NCI-H187 (cell line): ENCODE measurements at regions not wholly inside any gene's neighbourhood (a gene's known extent, or its start where the extent isn't known, plus 50 kb on each side); places are given as distances from the start of the nearest gene placed in this dataset.
"Not testable (repeated sequence)": the region's sequence is repeated elsewhere in the genome, so short reads cannot be mapped to it uniquely, and the experiment has no call there.

Source experiments
- DNase-seq, 2 experiments: peaks; one replicate each; lab custom pipeline; 2025; lab: John Stamatoyannopoulos, UW

DNA sequence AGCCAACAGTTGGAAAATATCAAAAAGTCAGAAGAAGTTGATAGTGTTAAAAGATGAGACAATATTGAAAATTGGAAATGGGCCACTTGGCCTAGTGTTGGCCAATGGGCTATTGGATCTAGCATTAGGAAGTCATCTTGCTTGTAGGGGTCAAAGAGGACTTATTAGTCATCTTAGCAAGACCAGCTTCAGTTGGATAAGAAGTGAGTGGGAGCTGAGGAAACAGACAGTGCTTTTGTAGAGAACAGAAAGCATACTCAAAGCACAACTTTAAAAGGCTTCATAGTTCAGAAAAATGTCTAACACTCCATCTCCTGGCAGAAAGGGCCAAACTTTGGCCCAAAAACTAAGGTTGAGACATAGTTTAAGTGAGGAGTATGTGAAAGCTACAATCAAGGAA is 139.9 kb upstream of the PKN2 start:
- no peak for DNase-seq

DNA sequence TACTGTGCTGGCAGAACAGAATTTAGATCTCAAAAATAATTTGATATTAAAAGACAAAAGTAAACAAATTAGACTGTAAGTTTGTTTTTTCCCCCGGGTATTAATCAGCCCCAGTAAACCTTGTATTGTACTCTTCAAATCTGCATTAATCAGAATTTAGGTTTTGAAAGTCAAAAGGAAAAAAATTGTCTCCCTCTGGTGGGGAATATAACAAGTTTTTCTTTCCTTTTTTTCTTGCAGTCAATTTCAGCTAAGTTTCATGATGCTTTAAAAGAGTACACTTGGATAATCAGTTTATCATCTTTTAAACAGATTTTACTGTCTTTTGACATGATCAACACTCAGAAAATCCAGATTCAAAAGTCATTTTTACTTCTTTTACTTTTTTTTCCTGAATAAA is 134.5 kb upstream of the PKN2 start:
- no peak for DNase-seq

DNA sequence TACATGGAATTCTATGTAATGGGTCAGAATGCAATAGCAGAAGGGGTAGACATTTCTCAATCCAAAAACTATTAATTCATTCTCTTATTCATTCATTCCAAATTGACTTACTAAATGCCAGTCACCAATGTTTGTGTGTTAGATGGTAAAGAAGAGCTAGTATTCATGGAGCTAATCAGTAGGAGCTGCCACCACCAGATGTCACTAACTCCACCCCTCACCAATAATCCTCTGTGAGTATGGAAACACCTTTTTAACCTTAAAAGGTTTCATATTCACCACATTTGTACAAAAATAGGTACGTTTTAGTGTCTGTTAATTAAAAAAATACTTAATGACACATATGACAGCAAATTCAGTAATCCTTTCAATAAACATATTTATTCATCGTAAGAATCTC is 131.8 kb upstream of the PKN2 start:
- no peak for DNase-seq

DNA sequence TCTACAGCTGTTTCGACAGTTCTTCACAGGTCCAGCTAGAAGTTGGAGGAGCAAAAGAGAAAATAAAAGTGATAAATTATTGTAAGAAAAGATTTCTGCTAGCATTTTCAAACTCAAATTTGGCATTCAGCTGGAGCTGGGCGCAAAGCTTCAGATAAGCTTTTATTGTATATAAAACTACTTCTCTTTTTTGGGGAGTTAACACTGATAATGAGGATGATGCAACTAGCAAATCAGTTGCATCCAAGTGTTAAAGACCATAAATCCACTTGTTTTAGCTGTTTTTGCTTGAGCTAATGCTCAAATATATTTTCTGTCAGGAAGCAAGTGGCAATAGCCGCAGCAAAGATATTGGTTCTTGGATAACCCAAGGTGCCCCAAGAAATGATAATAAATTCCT is 127.1 kb upstream of the PKN2 start:
- no peak for DNase-seq

DNA sequence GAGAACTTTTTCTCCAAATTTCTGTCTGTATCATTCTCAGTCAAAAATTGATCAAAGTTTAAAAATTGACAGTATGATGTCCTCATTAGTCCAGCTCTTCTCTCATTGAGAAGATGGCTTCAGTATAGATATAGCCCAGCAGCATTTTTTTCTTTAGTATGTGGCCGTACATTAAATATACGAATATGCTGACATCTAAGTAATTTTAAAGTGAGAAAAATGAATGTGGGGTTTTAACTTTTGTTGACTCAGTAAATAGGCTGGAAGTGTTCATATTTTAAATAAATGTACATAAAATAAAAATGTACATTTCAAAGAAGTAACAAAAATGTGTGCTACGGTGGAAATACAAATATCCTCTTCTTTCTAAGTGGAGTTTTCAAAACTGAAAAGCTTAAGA is 123.5 kb upstream of the PKN2 start:
- DNase-seq, result no peak

DNA sequence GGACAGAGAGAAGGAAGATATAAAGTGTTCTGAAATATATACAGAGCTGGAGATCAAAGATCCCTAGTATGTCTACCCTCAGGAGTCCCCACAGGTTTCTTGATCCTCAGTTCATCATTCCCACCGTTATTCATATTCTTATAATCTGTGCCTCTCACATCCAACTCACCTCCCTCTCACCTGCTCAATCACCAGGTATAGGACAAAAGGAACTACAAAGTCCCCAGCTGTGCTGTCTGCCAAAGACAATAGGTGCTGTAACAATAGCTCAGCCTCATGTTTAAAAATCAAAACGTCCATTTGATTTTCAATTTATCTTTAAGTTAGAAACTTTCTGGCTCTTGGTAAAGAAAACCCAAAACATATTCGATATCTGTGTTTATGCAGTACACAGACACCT is 121.1 kb upstream of the PKN2 start:
- DNase-seq, result no peak

DNA sequence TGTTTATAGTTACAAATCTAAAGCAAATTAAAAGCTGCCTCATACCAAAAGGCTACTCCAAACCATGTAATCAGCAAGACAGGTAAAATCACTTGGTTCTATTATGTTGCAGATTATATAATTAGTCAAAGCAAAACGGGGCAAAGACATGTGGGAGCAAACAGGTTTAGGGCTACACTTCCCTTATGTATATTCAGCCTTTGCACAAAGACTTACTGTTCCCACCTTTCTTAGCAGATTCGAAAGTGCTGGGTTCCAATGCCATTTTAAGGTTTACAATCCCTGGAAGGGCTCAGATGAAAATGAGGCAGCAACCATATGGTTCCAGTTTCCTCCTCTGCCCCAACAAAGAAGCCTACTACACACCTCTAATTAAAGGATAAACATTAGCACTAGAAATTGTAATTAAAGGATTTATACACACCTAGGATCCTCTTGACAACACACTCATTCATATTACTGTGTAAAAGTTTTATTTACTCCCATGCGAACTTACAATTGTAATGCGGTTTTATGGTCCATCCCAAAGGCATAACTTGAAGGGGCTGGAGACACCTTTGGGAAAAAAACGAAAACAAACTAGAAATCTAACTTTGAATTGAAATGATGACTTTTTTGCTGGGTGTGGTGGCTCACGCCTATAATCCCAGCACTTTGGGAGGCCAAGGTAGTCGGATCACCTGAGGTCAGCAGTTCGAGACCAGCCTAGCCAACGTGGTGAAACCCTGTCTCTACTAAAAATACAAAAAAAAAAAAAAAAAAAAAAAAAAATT is 117.3 kb upstream of the PKN2 start:
- DNase-seq, result no peak

DNA sequence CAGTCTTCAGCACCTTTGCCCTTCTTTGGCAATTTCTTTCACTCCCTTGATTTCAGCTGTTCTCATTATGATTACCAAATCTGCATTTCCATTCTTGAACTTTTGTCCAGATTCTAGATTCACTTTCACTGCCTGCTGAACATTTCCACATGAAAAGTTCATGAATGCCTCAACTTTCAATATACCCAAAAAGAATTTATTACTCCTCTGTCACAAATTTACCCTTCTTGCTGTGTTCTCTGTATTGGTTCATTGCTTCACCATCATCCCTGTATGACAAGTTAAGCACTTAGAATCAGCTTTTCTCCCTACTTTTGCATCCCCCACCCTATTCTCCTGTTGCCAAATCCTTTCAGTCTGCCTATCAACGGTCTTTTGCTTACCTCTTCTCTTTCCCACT is 112.6 kb upstream of the PKN2 start:
- DNase-seq, result no peak

DNA sequence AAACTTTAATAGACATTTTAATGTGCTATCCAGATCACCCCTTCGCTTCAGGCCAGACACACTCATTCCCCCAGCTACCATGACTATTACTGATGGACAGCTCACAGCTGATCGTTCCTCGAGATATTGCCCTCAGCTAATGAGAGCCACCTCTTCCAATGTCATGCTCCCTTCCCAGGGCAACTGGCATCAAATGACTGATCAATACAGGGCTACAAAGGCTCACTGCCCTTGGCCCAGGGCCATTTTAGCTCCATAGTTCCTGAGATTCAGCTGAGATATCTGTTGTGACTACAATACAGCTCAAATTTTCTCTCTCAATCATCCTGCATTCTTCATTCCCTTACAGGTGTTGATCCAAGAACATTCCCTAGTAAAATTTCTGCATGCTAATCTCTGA is 104.5 kb upstream of the PKN2 start:
- DNase-seq, result no peak

DNA sequence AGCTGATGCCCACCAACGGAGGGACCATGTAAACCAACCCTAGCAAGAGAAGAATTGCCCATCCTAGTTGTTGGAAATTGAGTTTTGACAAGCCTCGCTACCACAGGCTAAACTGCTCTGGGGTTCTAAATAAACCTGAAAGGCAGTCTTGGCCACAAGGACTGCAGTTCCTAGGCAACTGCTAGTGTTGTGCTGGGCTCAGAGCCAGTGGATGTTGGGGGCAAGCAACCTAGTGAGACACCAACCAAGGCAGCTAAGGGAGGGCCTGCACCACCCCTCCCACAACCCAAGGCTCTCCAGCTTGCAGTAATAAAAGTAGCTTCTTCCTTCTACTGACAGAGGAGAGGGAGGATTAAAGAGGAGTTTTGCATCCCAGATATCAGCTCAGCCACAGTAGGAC is 102.4 kb upstream of the PKN2 start:
- no peak for DNase-seq

DNA sequence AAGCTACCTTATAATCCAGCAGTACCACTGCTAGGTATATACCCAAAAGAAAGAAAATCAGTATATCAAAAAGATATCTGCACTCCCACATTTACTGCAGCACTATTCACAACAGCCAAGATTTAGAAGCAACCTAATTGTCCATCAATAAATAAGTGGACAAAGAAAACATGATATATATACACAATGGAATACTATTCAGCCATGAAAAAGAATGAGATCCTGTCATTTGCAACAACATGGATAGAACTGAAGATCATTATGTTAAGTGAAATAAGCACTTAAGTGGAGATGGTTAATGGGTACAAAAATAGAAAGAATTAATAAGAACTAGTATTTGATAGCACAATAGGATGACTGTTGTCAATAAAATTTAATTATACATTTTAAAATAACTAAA is 90.7 kb upstream of the PKN2 start:
- DNase-seq, result no peak

DNA sequence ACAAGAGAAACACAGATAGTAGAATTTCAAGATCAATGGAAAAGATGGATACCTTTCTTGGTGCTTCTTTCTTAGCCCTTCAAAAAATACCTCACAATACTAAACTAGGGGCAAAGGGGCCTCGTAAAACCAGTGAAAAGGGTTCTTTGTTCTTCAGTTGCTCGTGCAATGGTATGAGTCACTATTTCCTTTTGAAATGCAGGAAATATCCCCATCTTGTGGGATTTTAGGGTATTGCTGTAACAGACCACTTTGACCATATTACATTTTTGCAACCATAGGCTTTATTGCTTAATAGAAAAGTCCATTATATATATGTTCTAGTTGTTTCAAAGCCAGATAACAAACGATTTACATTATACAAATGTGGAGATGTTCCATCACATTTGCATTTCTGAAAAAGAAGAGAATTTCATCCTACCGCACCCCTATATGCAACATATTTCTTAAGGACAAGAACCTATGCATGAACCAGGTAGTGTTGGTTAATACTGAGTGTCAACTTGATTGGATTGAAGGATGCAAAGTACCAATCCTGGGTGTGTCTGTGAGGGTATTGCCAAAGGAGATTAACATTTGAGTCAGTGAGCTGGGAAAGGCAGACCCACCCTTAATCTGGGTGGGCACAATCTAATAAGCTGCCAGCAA is 88.6 kb upstream of the PKN2 start:
- DNase-seq, result no peak

DNA sequence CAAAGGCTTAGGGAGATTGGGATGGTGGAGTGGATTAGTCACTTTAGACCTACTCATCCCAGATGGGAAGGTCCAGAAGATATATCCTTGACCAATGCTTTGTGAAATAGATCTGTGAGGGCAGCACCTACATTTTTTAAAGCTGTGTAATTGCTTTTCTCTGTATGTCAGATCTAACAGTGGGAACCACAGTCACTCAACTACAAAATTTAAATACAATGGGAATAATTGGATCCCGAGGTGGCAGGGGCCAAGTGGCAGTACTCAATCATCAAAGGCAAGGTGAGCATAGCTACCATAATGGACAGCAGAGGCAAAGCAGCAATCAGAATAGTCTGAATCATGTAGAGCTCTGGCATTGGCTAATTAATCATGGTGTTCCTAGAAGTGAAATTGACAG is 86.1 kb upstream of the PKN2 start:
- not testable (repeated sequence) for DNase-seq

DNA sequence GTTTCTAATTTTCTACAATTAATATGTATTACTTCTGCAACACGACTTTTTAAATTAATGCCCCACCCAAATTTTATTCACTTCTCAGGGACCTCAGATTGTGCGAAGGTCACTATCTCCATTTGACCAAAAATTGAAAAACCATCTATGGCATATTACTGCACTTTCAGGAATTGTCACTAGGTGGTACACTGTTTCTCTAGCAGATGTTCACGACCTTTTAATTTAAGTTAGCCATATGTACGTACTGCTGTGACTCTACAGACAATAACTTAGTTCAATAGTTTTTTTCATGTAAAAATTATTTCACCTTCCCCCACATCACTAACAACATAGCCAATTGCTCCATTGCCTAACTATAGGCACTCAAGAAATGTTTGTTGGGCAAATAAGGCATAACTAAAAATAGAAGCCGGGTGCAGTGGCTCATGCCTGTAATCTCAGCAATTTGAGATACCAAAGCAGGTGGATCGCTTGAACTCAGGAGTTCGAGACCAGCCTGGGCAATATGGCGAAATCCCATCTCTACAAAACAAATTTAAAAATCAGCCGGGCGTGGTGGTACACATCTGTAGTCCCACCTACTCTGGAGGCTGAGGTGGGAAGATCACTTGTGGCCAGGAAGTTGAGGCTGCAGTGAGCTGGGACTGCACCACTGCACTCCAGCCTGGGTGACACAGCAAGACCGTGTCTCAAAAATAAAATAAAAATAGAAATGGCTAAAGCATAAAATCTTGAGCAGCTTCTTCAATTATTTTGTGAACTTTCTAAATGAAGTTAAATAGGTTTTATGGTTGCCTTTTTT is 75.7 kb upstream of the PKN2 start:
- DNase-seq, result no peak

DNA sequence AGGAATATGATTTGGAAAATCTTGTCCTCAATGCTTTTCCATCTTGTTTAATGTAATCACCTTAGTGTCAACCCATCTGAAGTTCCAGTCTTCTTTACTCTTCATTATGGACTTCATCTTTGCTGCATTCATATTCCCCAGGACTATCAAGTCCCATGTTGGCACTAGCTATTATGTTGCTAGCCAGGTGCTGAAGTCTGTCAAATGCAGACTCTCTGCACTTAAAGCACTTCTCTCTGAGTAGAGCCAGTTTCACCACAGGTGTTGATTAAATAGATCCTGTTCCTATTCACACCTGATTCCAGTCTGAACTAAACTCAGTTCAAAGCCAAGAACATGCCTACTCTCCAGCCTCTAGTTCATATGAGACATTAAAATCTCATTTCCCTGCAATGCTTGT is 75.0 kb upstream of the PKN2 start:
- no peak for DNase-seq

DNA sequence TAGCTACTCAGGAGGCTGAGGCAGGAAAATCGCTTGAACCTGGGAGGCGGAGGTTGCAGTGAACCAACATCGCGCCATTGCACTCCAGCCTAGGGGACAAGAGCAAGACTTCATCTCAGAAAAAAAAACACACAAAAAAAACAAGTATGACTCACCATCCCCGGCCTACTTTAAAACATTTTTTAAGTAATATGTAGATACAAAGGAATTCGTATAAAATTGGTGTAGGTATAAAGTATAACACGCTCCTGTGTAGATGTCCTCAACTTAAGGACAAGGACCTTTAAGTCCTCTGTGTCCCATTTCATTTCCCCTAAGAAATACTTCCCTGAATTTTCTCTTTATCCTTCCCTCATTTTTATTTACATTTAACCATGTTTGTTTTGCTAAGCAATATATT is 73.4 kb upstream of the PKN2 start:
- no peak for DNase-seq

DNA sequence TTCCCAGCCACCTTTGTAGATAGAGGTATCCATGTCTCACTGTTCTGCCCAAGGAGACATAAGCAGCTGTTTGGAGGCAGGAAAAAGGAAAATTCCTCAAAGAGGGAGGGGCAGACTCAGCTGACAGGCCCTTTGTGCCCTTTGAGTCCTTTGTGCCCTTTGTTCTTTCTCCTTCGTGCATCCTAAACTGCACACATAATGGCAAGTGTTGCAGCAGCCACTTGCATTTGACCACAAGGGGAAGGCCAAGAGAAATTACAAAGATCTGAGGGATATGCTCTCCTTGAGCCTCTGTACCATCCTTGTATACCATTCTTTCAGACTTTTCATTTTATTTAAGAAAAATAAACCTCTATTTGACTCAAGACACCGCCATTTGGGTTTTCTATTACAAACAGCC is 71.8 kb upstream of the PKN2 start:
- no peak for DNase-seq

DNA sequence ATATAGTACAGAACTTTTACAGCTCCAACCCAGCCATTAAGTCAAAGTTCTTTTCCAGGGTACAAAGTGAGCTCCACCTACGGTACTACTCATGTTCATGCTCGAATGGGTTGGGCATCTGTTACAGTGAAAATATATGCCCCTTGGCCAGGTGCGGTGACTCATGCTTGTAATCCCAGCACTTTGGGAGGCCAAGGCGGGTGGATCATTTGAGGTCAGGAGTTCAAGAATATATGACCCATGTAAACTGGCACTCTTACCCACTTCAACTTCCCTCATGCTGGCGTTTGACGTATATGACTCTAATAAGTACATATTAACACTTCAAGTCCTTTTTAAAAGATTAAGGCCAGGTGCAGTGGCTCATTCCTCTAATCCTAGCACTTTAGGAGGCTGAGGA is 71.3 kb upstream of the PKN2 start:
- DNase-seq, result no peak

DNA sequence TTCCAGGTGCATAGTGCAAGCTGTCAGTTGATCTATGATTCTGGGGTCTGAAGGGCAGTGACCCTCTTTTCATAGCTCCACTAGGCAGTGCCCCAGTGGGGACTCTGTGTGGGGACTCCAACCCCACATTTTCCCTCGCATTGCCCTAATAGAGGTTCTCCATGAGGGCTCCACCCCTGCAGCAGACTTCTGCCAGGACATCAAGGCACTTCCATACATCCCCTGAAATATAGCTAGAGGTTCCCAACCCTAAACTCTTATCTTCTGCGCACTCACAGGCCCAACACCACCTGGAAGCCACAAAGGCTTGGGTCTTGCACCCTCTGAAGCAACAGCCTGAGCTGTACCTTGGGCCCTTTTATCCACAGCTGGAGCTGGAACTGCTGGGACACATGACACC is 65.7 kb upstream of the PKN2 start:
- no peak for DNase-seq

DNA sequence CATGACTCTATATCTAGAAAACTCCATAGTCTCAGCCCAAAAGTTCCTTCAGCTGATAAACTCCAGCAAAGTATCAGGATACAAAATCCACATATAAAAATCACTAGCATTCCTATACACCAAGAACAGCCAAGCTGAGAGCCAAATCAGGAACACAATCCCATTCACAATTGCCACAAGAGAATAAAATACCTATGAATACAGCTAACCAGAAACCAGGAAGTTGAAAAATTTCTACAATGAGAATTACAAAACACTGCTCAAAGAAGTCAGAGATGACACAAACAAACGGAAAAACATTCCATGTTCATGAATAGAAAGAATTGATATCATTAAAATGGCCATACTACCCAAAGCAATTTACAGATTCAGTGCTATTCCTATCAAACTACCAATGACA is 61.0 kb upstream of the PKN2 start:
- DNase-seq, result not testable (repeated sequence)
